NT2/D1 (cell line): ENCODE measurements at regions not wholly inside any gene's neighbourhood (a gene's known extent, or its start where the extent isn't known, plus 50 kb on each side); places are given as distances from the start of the nearest gene placed in this dataset.
"Not testable (repeated sequence)": the region's sequence is repeated elsewhere in the genome, so short reads cannot be mapped to it uniquely, and the experiment has no call there.

Source experiments
- DNase-seq: peaks from one replicate; pipeline ENCODE4 v3.0.0-alpha.2; 2011; ENCODE audit warnings: low read depth, low spot score
- H3K27me3 ChIP-seq: 2 replicates; pipeline ENCODE4 v1.6.0; 2011; ENCODE audit warnings: mild to moderate bottlenecking; ENCODE audit not compliant: insufficient read length, insufficient read depth
- H3K36me3 ChIP-seq: 2 replicates; pipeline ENCODE4 v1.6.1; 2011; ENCODE audit warnings: mild to moderate bottlenecking, low read length, mixed read lengths; ENCODE audit not compliant: insufficient read depth, insufficient read length
- H3K4me1 ChIP-seq: 2 replicates; pipeline ENCODE4 v1.5.1; 2011; ENCODE audit not compliant: insufficient read depth, insufficient read length
- H3K4me3 ChIP-seq: 2 replicates; pipeline ENCODE4 v1.5.1; 2011; ENCODE audit warnings: low read depth; ENCODE audit not compliant: insufficient read length
- H3K9ac ChIP-seq: 2 replicates; pipeline ENCODE4 v1.6.0; 2011; ENCODE audit warnings: low read depth; ENCODE audit not compliant: insufficient read length
- H3K9me3 ChIP-seq: 2 replicates; pipeline ENCODE4 v1.5.1; 2011; ENCODE audit warnings: mild to moderate bottlenecking, low read length; ENCODE audit not compliant: insufficient read depth
- SUZ12 ChIP-seq: IDR thresholded peaks from 2 replicates; pipeline ENCODE4 v1.6.1; 2011; ENCODE audit not compliant: insufficient read length, insufficient read depth; ENCODE audit errors: extremely low read depth
- YY1 ChIP-seq: IDR thresholded peaks from 2 replicates; pipeline ENCODE4 v1.6.1; 2011; ENCODE audit not compliant: insufficient read length, insufficient read depth
- ZNF274 ChIP-seq: IDR thresholded peaks from 2 replicates; pipeline ENCODE4 v1.6.1; 2011; ENCODE audit warnings: mild to moderate bottlenecking, low read depth, low read length

DNA sequence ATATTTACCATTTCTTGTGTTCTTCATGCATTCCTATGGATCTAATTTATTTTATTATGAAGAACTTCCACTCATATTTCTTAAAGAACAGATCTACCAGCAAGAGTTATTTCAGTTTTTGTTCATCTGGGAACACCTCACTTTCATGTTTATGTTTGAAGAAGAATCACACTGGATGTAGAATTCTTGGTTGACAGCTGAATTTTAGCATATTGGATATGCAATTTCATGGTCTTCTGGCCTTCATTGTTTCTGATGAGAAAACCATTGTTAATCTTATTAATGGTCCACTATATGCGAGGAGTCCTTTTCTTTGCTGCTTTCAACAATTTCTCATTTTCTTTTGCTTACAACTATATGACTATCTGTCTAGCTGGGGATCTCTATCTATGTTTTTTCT, 189.2 kb downstream of the UXS1 start:
- H3K36me3 ChIP-seq = no peaks in the 10 kb centered on the region
- H3K9ac ChIP-seq = no peak overlapping the region
- TF ChIP-seq YY1 (no peak), ZNF274 (no peak), SUZ12 (no peak)
- no peak overlapping the region for H3K4me3 ChIP-seq
- no peaks in the 10 kb centered on the region for H3K4me1 ChIP-seq
- H3K9me3 ChIP-seq = peaks cover 59% of the 10 kb centered on the region
- DNase-seq = no peak
- H3K27me3 ChIP-seq = no peaks in the 10 kb centered on the region

DNA sequence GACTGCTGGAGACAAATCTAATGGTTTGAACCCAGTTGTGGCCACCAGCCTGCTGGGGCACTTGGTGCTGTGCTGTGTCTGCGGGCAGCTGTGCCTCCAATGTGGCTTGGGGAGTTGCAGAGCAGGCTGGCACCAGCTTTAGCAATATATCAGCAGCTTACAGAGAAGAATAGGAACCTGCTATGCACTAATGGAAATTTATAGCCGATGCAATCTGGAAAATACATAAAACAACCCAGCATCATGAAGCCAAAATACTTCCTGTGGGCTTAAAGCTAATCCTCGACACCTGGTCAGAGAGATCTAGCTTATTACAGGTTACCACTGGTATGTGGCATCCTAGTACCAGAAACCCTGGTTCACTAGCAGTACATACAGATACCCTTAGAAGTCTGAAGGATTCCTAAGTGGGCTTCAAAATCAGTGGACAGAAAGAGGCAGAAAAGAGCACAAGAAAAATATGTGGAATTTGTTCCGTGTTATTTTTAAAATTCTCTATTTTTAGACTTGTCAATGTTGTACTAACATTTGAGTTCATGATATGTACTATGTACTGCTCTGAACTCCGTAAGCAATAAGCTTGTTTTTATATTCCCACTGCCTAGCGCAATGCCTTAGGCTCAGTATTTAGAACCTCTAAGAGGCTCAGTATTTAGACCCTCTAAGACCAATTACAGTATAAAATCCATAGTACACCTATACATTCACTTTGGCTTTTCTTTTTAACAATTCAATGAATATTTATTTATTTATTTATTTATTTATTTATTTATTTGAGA, 194.7 kb downstream of the UXS1 start:
- no peak overlapping the region for H3K4me3 ChIP-seq
- H3K36me3 ChIP-seq = no peaks in the 10 kb centered on the region
- no peaks in the 10 kb centered on the region for H3K27me3 ChIP-seq
- H3K9me3 ChIP-seq = peaks cover 26% of the 10 kb centered on the region
- no peak for TF ChIP-seq YY1
- TF ChIP-seq SUZ12 = no peak
- no peak for TF ChIP-seq ZNF274
- no peaks in the 10 kb centered on the region for H3K4me1 ChIP-seq
- DNase-seq = no peak
- H3K9ac ChIP-seq = no peak overlapping the region

DNA sequence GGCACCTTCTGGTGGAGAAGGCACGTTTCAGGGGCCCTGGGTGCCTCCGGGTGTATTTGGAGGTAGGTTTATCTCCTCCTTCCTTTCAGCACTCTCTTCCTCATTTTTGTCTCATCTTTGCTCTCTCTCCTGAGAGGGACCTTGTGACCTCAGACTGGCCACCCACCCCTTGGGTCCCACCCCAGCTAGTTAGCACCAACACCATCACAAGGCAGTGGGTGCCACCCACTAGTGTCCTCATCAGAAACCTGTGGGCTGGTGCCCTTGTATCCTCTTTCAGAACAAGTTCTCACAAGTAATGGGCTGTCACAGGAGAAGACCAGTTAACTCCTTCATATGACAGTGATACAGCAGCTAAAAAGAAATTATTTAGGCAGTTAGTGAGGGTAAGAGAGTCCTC, 196.4 kb downstream of the UXS1 start:
- no peak for DNase-seq
- no peaks in the 10 kb centered on the region for H3K4me1 ChIP-seq
- H3K4me3 ChIP-seq = no peak overlapping the region
- TF ChIP-seq YY1 = no peak
- no peak for TF ChIP-seq ZNF274
- no peak for TF ChIP-seq SUZ12
- H3K9ac ChIP-seq = no peak overlapping the region
- H3K36me3 ChIP-seq = no peaks in the 10 kb centered on the region
- H3K9me3 ChIP-seq = peaks cover 30% of the 10 kb centered on the region
- H3K27me3 ChIP-seq = no peaks in the 10 kb centered on the region

DNA sequence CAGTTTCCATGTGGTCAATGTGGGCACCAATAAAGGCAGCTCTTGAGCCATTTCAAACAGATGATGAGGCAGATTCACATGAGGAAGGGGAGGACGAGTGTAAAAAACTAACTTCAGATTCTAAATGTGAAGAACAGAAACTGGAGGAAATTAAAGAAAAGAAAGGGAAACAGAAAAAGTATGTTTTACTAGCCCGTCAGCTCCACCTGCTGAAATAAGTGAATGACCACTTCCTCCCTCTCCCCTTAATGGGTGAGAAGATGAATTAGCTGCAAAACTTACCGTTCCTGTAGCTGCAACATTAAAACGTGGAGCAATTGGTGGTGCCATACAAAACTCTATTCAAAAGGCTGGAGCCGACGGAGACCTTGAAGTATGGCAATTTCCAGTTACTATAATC, 203.5 kb downstream of the UXS1 start:
- H3K9me3 ChIP-seq = peaks cover 69% of the 10 kb centered on the region

DNA sequence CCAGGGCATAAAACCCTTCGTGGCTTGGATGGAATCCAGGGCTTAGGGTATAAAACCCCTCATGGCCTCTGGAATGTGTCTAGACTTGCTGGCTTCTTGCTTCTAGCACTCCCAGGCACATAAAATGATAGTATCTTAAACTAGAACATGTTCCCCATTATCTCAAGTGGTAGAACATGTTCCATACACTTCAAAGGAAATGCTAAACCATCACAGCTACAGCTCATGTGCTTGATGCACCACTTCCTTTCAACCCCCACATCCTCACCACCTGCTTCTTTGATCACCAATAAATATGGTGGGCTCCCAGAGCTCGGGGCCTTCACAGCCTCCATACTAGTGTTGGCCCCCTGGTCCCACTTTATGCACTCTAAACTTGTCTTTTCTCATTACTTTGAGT, 204.3 kb downstream of the UXS1 start:
- not testable (repeated sequence) for H3K36me3 ChIP-seq, H3K27me3 ChIP-seq, DNase-seq, H3K4me1 ChIP-seq, H3K4me3 ChIP-seq, H3K9ac ChIP-seq
- H3K9me3 ChIP-seq = peaks cover 60% of the 10 kb centered on the region

More for the DNA sequence above, 203.5 kb downstream of the UXS1 start:
- TF ChIP-seq SUZ12 = no peak
- TF ChIP-seq ZNF274 = no peak
- TF ChIP-seq YY1 = no peak
- no peaks in the 10 kb centered on the region for H3K4me1 ChIP-seq
- no peak for DNase-seq
- no peak overlapping the region for H3K9ac ChIP-seq
- H3K4me3 ChIP-seq = no peak overlapping the region
- H3K27me3 ChIP-seq = no peaks in the 10 kb centered on the region
- no peaks in the 10 kb centered on the region for H3K36me3 ChIP-seq

DNA sequence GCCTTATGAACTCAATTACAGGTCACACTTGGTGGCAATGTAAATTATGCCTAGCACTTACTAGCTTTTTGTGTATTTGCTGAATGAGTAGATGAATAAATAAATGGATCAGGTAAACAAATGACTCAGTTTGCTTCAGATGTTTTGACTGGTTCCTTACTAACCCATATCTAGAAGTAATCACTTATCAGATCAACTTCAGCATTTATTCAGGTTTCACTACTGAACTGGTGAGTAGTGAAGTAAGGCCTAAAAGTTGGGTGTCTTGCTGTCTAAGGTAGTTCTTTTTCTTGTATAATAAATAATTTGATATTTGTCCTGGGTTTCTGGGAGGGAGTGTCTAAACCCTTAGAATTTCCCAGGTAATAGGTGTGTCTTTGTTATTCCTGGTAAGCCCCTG, 205.0 kb downstream of the UXS1 start:
- no peak for DNase-seq
- TF ChIP-seq SUZ12 (no peak), ZNF274 (no peak), YY1 (no peak)
- Histone ChIP-seq H3K4me1 (no peaks in the 10 kb centered on the region), H3K4me3 (no peak overlapping the region), H3K36me3 (no peaks in the 10 kb centered on the region), H3K9ac (no peak overlapping the region), H3K27me3 (no peaks in the 10 kb centered on the region), H3K9me3 (peaks cover 53% of the 10 kb centered on the region)

DNA sequence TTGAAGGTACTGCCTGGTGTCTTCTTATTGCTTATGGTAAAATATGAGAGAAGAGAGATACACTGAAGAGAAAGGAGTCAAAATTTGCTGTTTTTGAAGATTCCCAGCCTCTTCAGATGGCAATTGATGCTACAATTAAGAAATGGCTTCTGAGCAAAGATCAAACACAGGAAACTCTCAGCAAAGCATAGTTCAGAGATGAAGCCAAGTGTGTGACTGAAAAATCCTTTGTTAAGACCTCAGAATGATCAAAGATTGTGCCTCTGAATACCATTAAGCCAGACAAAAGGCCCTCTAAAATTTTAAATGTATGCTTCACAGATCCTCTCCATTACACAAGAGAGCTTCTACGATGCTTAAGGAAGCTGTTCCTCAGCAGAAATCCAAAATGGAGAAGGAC, 216.3 kb downstream of the UXS1 start:
- Histone ChIP-seq H3K4me3 (no peak overlapping the region), H3K4me1 (no peaks in the 10 kb centered on the region), H3K9me3 (peaks cover 27% of the 10 kb centered on the region), H3K27me3 (no peaks in the 10 kb centered on the region), H3K36me3 (no peaks in the 10 kb centered on the region), H3K9ac (no peak overlapping the region)
- TF ChIP-seq YY1 (no peak), ZNF274 (no peak), SUZ12 (no peak)
- DNase-seq = no peak
